Tibial nerve (tissue), 4 donors: ENCODE measurements at regions not wholly inside any gene's neighbourhood (a gene's known extent, or its start where the extent isn't known, plus 50 kb on each side); places are given as distances from the start of the nearest gene placed in this dataset.

Experiments
- EP300 ChIP-seq, 2 donors: sonication (generic); formaldehyde crosslinking; IDR thresholded peaks; one replicate each; pipeline ENCODE4 v1.6.1; 2017; ENCODE audit warnings: antibody characterized with exemption in 2 of 2, mild to moderate bottlenecking in 1 of 2
- POLR2A ChIP-seq, 2 donors: fragments of 450-650 bp; IDR thresholded peaks; one replicate each; pipeline ENCODE4 v1.6.1; 2017; ENCODE audit warnings: antibody characterized with exemption in 2 of 2, mild to moderate bottlenecking in 2 of 2, moderate library complexity in 2 of 2
- TF ChIP-seq, protein P1 (sequence below), 5 experiments: fragments of 200-600 bp in 3 of 5; fragments of 450-650 bp in 2 of 5; sonication (generic) in 3 of 5; IDR thresholded peaks; one replicate each; pipeline ENCODE4 v1.5.1; 2016 to 2019; ENCODE audit warnings: antibody characterized with exemption in 5 of 5, mild to moderate bottlenecking in 3 of 5, moderate library complexity in 2 of 5

DNA sequence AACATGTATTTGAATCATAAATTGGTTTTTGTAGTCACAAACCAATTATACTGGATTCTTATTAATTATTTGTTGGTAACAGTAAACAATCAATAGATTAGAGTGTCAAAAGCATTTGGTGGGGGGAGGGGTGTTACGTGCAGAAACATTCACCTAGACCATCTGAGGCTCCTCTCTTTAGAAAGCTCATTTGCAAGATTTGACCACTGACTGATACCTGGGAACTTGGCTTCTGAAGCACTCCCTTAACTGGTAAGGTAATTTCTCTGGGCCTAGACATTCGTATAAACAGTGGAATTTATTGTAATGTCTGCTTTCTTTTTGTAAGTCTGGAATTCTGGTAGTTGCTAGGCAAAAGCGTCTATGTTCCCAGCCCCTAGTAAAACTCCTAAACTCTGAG lies 243.8 kb upstream of the GBE1 start:
- TF ChIP-seq, protein P1, sequence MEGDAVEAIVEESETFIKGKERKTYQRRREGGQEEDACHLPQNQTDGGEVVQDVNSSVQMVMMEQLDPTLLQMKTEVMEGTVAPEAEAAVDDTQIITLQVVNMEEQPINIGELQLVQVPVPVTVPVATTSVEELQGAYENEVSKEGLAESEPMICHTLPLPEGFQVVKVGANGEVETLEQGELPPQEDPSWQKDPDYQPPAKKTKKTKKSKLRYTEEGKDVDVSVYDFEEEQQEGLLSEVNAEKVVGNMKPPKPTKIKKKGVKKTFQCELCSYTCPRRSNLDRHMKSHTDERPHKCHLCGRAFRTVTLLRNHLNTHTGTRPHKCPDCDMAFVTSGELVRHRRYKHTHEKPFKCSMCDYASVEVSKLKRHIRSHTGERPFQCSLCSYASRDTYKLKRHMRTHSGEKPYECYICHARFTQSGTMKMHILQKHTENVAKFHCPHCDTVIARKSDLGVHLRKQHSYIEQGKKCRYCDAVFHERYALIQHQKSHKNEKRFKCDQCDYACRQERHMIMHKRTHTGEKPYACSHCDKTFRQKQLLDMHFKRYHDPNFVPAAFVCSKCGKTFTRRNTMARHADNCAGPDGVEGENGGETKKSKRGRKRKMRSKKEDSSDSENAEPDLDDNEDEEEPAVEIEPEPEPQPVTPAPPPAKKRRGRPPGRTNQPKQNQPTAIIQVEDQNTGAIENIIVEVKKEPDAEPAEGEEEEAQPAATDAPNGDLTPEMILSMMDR (IDR thresholded peaks at IDR 0.05) = no peak
- TF ChIP-seq POLR2A (IDR thresholded peaks at IDR 0.05) (no peak), EP300 (IDR thresholded peaks at IDR 0.05) (no peak)
